B cell (primary cell): ENCODE measurements at regions not wholly inside any gene's neighbourhood (a gene's known extent, or its start where the extent isn't known, plus 50 kb on each side); places are given as distances from the start of the nearest gene placed in this dataset.

Experiments
- ATAC-seq: fragments of 200-7000 bp; cut with Tn5 transposase; one replicate; pipeline ENCODE4 v1.10.0; 2021; ENCODE audit warnings: low read depth, mild to moderate bottlenecking, moderate number of reproducible peaks, moderate library complexity
- CTCF ChIA-PET: fragments of 350-600 bp; sonication (Branson Sonifier 250); formaldehyde crosslinking; loops from one replicate; lab custom pipeline; 2021; ENCODE audit warnings: antibody characterized with exemption, inconsistent platforms; lab: Charles Lee
- POLR2A ChIA-PET: fragments of 350-600 bp; sonication (Branson Sonifier 250); formaldehyde crosslinking; loops from one replicate; lab custom pipeline; 2021; ENCODE audit warnings: antibody characterized with exemption; lab: Charles Lee
- DNase-seq: peaks from one replicate; pipeline ENCODE4 v3.0.0; 2013
- H2AFZ ChIP-seq: 2 replicates; pipeline ENCODE4 v1.6.1; 2012; ENCODE audit warnings: mild to moderate bottlenecking, low read depth, low read length; ENCODE audit not compliant: insufficient read depth, poor library complexity, severe bottlenecking
- H3K27ac ChIP-seq, 2 donors: 1 replicate in 1 of 2; 2 replicates in 1 of 2; pipeline ENCODE4 v1.5.1; 2012 to 2013; ENCODE audit warnings: low read length in 2 of 2, mild to moderate bottlenecking in 2 of 2, moderate library complexity in 1 of 2
- H3K27me3 ChIP-seq, 4 experiments: fragments of 200-600 bp in 1 of 4; sonication (generic) in 1 of 4; replicated peaks in 1 of 4; 1 replicate in 2 of 4; 2 replicates in 2 of 4; pipeline versions ENCODE4 v1.6.1 to v1.7.0; 2013 to 2016; ENCODE audit warnings: low read length in 3 of 4, mild to moderate bottlenecking in 2 of 4, mixed read lengths in 1 of 4, moderate library complexity in 1 of 4; ENCODE audit not compliant: insufficient read depth in 4 of 4, control insufficient read depth in 3 of 4; ENCODE audit errors: control extremely low read depth in 1 of 4
- H3K36me3 ChIP-seq, 2 experiments: replicated peaks in 1 of 2; 1 replicate in 1 of 2; 2 replicates in 1 of 2; pipeline versions ENCODE4 v1.6.1 to v1.7.1; 2013; ENCODE audit warnings: low read length in 1 of 2; ENCODE audit not compliant: insufficient read depth in 2 of 2, control insufficient read depth in 1 of 2; ENCODE audit errors: control extremely low read depth in 1 of 2, extremely low read depth in 1 of 2
- H3K4me1 ChIP-seq, 2 donors: fragments of 200-600 bp in 1 of 2; sonication (generic) in 1 of 2; 1 replicate in 1 of 2; 2 replicates in 1 of 2; pipeline versions ENCODE4 v1.5.1 to v1.6.1; 2013 to 2017; ENCODE audit warnings: low read length in 2 of 2; ENCODE audit not compliant: control insufficient read depth in 2 of 2, insufficient read depth in 2 of 2
- H3K4me2 ChIP-seq: replicated peaks from 2 replicates; pipeline ENCODE3; 2012; ENCODE audit warnings: mild to moderate bottlenecking, low read depth, low read length; ENCODE audit not compliant: poor library complexity, severe bottlenecking
- H3K4me3 ChIP-seq, 5 experiments: fragments of 200-600 bp in 1 of 5; sonication (generic) in 1 of 5; 1 replicate in 3 of 5; 2 replicates in 2 of 5; pipeline versions ENCODE4 v1.5.1 to v1.7.0; 2011 to 2016; ENCODE audit warnings: low read length in 4 of 5, mild to moderate bottlenecking in 4 of 5, low read depth in 2 of 5, control low read depth in 1 of 5, moderate library complexity in 1 of 5; ENCODE audit not compliant: insufficient read depth in 1 of 5; ENCODE audit errors: control extremely low read depth in 1 of 5, extremely low read depth in 1 of 5
- H3K79me2 ChIP-seq: fragments of 200-600 bp; sonication (generic); one replicate; pipeline ENCODE4 v1.6.0; 2016; ENCODE audit warnings: low read length; ENCODE audit not compliant: control insufficient read depth, insufficient read depth
- H3K9ac ChIP-seq: fragments of 200-600 bp; sonication (generic); 2 replicates; pipeline ENCODE4 v1.6.1; 2017; ENCODE audit warnings: mild to moderate bottlenecking, low read length, moderate library complexity
- H3K9me3 ChIP-seq, 3 donors: one replicate each; pipeline versions ENCODE4 v1.6.1 to v1.7.1; 2013; ENCODE audit warnings: low read length in 2 of 3; ENCODE audit not compliant: control insufficient read depth in 2 of 3, insufficient read depth in 1 of 3; ENCODE audit errors: control extremely low read depth in 1 of 3
- H4K20me1 ChIP-seq: 2 replicates; pipeline ENCODE4 v1.6.0; 2012; ENCODE audit warnings: mild to moderate bottlenecking, low read length; ENCODE audit not compliant: insufficient read depth, control insufficient read depth, poor library complexity, severe bottlenecking
- H3K27ac Mint-ChIP-seq: one replicate; pipeline ENCODE4 v1.8.0; 2021; ENCODE audit warnings: mixed read lengths
- H3K27me3 Mint-ChIP-seq: one replicate; pipeline ENCODE4 v1.8.0; 2021; ENCODE audit warnings: mixed read lengths
- H3K4me1 Mint-ChIP-seq: one replicate; pipeline ENCODE4 v1.8.0; 2021; ENCODE audit warnings: mixed read lengths
- H3K4me3 Mint-ChIP-seq: one replicate; pipeline ENCODE4 v1.8.0; 2021; ENCODE audit warnings: mixed read lengths
- H3K9me3 Mint-ChIP-seq: one replicate; pipeline ENCODE4 v1.8.0; 2022; ENCODE audit warnings: mixed read lengths; ENCODE audit not compliant: insufficient read depth
- EZH2 ChIP-seq: IDR thresholded peaks from 2 replicates; pipeline ENCODE4 v1.6.1; 2012; ENCODE audit warnings: borderline replicate concordance, low read depth, mild to moderate bottlenecking, moderate library complexity, low read length; ENCODE audit not compliant: insufficient read depth, poor library complexity, severe bottlenecking
- WGBS: methylation state at CpG from one replicate; pipeline ENCODE4 v1.1.5; 2013; ENCODE audit warnings: missing lambda C conversion rate; ENCODE audit not compliant: insufficient coverage; 5-methylcytosine and 5-hydroxymethylcytosine counted together
- intact Hi-C: fragments of 100-400 bp; cut with micrococcal nuclease; formaldehyde crosslinking; loops from one replicate; pipeline ENCODE4 v1.10.0; 2022
- TF ChIP-seq, protein P1 (sequence below): fragments of 200-600 bp; IDR thresholded peaks from one replicate; pipeline ENCODE4 v1.8.0; 2022; ENCODE audit warnings: antibody characterized with exemption, mild to moderate bottlenecking

DNA sequence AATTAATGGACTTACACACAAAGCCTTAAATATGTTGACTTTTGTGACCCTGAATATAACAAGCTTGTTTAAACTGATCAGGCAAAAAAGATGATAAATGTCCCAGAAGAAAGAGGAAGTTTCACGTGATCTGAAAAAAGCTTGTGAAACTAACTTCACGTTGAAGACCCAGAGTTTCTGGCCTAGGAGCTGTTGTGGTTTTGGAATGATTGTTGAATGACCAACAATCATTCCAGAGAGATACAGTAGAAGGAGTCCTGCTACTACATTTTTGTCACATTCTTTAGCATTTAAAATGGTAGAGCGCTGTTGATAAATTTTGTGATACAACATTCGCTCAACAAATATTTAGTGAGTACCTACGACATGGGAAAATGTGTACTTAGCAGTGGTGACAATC lies 143.1 kb upstream of the FBN2 start:
- 0% methylated on average over 1 of the region's 5 CpGs for WGBS
- Mint-ChIP-seq H3K27ac (no peak overlapping the region), H3K9me3 (no peaks in the 10 kb centered on the region), H3K4me1 (no peaks in the 10 kb centered on the region), H3K4me3 (no peak overlapping the region), H3K27me3 (no peaks in the 10 kb centered on the region)
- no peaks in the 10 kb centered on the region for H3K79me2 ChIP-seq
- H4K20me1 ChIP-seq, result no peaks in the 10 kb centered on the region
- H2AFZ ChIP-seq, result no peak overlapping the region
- no peaks in the 10 kb centered on the region for H3K9me3 ChIP-seq
- DNase-seq (no peak), ATAC-seq (no peak)
- intact Hi-C loops, result no loop called here
- no peaks in the 10 kb centered on the region for H3K4me1 ChIP-seq
- ChIA-PET POLR2A (no interaction called here), CTCF (no interaction called here)
- no peak overlapping the region for H3K27ac ChIP-seq
- H3K36me3 ChIP-seq, result no peaks in the 10 kb centered on the region
- no peak overlapping the region for H3K4me3 ChIP-seq
- TF ChIP-seq EZH2, result no peak
- TF ChIP-seq, protein P1, sequence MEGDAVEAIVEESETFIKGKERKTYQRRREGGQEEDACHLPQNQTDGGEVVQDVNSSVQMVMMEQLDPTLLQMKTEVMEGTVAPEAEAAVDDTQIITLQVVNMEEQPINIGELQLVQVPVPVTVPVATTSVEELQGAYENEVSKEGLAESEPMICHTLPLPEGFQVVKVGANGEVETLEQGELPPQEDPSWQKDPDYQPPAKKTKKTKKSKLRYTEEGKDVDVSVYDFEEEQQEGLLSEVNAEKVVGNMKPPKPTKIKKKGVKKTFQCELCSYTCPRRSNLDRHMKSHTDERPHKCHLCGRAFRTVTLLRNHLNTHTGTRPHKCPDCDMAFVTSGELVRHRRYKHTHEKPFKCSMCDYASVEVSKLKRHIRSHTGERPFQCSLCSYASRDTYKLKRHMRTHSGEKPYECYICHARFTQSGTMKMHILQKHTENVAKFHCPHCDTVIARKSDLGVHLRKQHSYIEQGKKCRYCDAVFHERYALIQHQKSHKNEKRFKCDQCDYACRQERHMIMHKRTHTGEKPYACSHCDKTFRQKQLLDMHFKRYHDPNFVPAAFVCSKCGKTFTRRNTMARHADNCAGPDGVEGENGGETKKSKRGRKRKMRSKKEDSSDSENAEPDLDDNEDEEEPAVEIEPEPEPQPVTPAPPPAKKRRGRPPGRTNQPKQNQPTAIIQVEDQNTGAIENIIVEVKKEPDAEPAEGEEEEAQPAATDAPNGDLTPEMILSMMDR, result no peak
- no peak overlapping the region for H3K9ac ChIP-seq
- H3K4me2 ChIP-seq, result no peak overlapping the region
- no peaks in the 10 kb centered on the region for H3K27me3 ChIP-seq

DNA sequence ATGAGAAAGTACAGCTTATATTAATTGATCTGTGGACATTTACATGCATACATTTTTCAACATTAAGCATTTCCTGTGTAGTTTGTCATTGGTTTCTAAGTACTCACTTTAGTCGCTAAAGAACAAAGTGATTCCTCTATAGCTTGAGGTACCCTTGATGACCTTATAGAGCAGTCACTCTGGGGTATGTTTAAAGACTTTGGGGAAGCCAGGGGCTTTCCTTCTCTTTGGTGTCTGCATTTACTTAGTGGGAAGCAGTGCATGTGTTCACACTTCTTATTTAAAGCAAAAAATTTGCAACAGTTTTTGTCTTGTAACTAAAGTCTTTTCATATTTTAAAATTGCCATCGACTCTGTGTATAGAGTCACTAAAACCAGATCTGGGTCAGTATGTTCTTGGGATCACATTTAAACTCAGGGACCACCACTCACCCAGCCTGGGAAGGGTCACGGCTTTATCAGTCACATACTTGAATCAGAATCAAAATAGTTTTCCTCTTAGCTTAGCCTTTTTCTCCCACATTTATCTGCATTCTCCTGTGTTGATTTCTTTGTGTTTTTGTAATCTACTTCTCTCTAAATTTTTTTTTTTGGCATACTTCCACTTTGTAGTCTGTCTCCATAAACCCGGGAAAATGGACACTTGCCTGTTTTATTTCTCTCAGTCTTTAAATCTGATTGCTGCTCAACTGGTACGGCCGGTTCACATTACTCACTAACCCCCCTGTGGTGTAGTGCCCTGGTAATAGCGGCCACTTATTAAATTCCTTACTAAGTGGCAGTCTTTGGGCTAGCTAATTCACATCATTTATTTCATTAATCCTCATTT lies 143.9 kb upstream of the FBN2 start:
- ATAC-seq (no peak), DNase-seq (no peak)
- Histone ChIP-seq H3K9ac (no peak overlapping the region), H3K36me3 (no peaks in the 10 kb centered on the region), H3K4me3 (no peak overlapping the region), H3K4me1 (no peaks in the 10 kb centered on the region), H4K20me1 (no peaks in the 10 kb centered on the region), H3K79me2 (no peaks in the 10 kb centered on the region), H2AFZ (no peak overlapping the region), H3K27ac (no peak overlapping the region), H3K9me3 (no peaks in the 10 kb centered on the region), H3K27me3 (no peaks in the 10 kb centered on the region), H3K4me2 (no peak overlapping the region)
- intact Hi-C loops, result no loop called here
- ChIA-PET POLR2A (no interaction called here), CTCF (no interaction called here)
- no peak overlapping the region for H3K27ac Mint-ChIP-seq
- H3K4me1 Mint-ChIP-seq, result no peaks in the 10 kb centered on the region
- TF ChIP-seq, protein P1, result no peak
- TF ChIP-seq EZH2, result no peak
- no peak overlapping the region for H3K4me3 Mint-ChIP-seq
- H3K9me3 Mint-ChIP-seq, result no peaks in the 10 kb centered on the region
- WGBS, result 100% methylated on average over 1 of the region's 7 CpGs
- H3K27me3 Mint-ChIP-seq, result no peaks in the 10 kb centered on the region
